Right renal cortex interstitium (tissue), 3 donors: ENCODE measurements at regions not wholly inside any gene's neighbourhood (a gene's known extent, or its start where the extent isn't known, plus 50 kb on each side); places are given as distances from the start of the nearest gene placed in this dataset.

Source experiments
- DNase-seq, 3 donors: peaks; one replicate each; pipeline ENCODE4 v3.0.0-alpha.2; 2013; ENCODE audit warnings: low read depth in 3 of 3, low spot score in 2 of 3

DNA sequence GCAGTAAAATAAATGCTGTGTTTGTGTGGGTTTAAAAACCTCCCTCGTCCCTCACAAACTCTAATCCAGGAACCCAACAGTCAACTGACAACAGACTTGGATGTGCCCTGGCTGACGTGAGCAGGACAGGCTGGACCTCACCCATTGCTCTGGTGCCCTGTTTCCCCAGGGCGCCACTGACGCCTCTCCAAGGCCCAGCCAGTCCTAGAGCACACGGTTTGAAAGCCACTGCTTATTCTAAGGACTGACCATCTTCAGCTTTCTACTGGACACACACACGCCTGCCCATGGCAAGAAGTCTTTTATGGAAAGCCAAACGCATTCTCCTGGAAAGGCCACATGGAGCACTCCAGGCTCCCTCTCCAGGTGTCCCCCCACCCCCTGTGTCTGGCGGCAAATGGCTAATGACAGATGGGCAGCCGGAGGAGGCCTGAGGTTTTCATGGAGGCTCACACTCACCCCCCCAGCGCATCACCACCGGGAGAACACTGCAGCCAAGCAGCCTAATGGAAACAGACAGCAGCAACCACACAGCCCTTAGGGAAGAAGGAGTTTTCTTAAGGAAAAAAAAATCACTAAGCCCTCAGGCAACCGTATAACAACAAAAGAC lies 319.2 kb downstream of the SOX9 start:
- DNase-seq = no peak

DNA sequence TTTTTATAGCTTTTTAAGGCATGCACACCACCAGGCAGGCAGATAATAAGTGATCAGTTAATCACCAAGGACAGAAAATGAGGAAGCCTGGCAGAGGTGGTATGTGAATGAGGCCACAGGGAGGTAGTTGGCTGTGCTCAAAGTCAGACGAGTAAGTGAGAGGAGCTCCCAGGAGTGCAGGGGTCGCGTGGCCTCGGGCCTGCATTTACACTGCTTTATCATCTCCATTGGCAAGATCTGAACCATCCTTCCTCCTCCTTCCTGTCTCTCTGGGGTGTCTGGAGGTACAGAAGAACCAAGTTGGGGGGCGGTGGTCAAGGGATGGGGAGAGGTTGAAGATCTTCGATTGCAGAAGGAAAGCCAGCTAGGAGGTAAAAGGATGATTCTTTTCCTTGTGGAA lies 320.1 kb downstream of the SOX9 start:
- DNase-seq = no peak

DNA sequence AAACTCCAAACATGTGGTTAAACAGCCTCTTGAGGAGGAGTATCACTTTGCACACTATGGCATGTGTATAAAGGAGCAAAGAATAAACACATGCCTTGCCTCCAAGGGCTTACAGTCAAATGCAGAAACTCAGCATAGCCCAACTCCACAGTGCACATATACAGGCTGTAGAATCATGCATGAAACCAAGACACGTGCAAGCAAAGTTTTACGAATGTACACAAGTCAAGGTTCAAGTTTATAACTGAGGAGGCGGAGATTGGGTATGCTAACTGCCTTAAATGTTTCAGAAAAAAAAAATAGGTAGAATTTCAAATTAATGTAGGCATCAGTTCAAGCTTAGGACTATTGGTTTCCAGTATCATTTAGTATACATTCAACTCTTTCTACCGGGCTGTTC lies 321.1 kb downstream of the SOX9 start:
- DNase-seq = no peak

DNA sequence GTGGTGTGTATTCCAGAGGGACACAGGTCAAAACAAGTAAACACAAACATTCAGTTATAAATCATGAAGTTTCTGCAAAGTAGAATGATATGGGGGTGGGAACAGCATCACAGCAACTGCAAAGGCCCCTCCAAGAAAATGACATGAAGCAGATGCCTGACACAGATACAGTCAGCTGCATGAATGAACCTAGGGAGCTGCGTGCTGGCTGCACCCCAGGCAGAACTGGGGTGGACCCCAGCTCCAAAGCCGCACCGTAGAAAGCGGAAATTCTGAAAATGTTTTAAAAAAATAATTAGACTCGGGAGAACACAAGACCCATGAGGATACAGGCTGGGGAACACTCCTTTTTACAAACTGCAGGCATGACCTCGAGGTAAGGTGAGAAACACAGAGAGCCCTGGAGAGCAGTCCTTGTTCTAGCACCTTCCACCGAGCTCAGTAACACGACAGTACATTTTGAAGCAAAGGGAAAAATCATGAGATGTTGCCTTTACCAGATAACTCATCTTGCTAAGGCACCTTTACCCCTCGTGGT lies 323.8 kb downstream of the SOX9 start:
- no peak for DNase-seq

DNA sequence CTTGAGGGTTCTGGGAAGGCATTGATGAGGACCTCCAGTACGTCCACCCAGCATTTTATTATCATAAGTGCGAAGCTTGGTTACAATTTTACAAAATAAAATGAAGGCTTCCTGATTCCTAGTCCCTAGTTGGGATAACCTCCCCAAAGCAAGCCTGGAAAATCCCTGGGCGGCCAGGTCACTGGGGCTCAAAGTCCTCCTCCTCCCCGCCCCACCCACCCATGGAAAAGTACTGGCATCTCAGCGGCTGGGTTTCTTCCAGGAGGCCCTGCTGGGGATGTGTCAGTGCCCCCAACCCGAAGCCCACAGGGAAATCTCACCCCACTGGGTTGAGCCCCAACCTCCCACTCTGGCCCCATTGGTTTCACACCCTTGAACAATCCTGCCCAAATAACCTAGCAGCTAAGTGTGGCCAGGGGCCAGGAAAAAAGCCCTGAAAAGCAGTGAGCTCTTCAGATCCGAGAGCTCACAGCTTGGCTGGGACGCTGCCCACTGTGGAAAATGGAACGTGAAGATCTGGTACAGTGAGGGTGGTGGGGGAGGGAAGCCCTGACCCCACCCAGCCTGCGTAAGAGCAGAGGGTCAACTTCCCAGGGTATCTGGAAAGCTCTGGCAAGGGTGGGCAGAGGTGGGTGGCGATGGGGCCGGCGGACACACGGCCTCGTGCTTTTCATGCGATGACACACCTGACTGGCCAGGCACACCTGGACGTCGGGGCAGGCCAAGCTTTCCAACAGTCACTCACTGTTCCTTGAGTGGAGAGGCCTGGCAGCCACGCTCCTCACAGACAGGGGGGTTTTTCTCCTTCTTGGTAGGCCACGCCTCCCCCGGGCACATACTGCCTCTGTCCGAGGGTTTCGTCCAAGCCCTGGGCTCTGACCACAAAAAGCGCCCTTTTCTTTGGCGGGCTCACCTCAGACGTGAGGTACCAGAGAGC lies 324.5 kb downstream of the SOX9 start:
- DNase-seq = no peak

DNA sequence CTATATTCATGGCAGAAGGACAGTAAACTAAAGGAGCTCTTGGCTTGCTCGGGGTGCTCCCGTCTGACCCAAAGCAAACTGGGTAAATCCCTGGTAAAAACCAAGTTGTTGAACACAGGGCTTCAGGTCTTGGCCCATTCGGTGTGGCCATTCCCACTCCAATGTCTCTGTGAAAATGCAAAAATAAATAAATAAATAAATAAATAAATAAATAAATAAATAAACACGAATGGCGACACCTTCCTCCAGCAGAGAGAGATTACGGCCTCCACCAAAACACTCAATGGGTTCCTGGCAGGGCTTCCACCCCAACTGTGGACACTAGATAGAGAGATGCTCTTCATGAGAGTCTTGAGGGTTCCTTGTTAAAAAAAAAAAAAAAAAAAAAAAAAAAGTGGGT lies 325.3 kb downstream of the SOX9 start:
- no peak for DNase-seq

DNA sequence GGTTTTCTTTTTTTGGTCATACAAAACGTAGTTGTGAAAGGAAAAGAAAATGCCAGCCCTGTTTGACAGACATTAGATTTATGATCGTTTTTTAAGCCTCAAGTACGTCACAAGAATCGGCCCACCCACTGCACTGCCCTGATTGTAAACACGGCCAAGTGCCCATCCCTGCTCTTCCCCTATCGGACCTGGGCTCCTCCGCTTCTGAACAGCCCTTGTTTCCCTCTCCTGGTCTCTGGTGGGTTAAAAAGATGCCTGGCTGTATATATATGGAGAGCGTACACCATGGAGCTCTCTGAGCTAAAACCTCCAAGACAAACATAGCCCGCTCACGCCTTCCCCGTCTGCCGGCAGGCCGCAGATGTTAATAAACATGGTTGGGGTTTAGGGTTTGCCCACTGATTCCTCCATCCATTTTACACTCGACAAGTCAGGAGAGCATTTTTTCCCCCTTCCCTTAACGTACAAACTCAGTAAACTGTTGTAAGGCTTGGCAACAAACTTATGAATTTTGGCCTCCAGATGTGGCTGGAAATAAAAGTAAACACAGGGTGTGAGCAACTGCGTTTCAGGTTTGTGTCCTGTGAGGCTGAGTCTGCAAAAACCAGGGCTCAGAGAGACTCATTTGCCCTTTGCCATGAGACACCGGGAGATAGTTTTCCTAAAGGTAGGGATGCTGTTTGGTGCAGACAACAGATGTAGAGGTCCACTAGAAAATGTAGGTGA lies 325.9 kb downstream of the SOX9 start:
- no peak for DNase-seq

DNA sequence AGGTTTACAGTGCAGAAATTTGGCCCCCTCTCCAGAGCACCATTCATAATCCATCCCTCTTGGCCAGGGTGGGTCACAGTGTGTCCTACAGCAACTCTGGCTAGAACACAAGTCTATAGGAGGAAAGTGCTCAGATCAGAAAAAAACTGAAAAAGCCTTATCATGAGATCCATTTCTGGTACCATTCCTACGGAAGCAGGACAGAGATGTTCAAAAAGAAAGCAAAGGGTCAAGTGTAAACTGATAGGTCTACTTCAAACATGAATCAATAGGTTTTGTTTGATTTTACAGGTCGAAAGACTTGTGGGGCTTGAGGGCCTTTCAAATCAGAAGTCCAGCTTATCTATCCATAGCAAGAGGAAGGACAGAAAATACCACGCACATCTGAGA lies 326.4 kb downstream of the SOX9 start:
- DNase-seq = no peak

DNA sequence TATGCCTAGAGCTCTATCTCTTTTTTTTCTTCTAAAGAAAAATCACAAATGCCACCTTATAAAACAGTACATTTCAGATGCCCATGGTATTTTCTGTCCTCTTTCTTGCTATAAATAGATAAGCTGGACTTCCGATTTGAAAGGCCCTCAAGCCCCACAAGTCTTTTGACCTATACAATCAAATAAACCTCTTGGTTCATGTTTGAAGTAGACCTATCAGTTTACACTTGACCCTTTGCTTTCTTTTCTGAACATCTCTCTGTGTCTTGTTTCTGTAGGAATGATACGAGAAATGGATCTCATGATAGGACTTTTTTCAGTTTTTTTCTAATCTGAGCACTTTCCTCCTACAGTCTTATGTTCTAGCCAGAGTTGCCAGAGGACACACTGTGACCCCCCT lies 327.2 kb downstream of the SOX9 start:
- no peak for DNase-seq

DNA sequence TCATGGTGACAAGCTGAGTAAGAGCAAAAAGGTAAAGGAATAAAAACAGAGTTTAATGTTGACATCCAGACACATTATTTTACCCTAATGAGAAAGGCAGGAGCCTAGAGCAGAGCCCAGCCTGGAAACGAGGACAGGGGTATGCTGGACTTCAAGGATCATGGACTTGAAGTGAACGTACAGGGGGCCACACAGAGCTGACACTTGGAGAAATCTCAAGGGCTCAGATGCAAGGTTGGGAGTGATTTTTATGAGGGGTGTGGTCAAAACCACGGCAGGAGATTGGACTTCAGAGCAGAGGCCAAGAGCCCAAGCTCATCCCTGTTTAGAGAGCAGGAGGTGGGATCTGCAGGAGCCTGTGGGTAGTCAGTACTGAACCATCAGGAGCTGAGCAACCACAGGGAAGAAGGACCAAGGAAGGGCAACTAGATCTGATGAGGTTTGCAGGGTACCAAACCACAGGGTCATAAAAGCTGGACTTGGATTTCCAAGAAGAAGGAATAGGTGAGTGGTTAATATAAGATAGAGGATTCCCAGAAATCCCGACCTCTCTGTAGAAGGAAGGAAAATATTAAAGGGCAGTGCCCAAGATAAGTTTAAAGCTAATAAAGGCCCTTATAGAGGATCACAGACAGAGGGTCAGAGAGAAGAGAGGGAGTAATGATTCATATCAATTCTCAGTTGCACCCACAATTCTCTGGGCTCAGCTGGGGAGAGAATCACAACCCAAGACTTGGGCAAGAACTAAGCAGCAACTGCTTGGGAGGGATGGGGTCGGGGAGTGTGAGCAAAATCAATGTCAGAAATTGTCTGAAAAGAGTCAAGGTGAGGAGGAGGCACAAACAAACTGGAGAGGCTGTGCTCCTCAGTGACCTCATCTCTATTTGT lies 331.7 kb downstream of the SOX9 start:
- no peak for DNase-seq

DNA sequence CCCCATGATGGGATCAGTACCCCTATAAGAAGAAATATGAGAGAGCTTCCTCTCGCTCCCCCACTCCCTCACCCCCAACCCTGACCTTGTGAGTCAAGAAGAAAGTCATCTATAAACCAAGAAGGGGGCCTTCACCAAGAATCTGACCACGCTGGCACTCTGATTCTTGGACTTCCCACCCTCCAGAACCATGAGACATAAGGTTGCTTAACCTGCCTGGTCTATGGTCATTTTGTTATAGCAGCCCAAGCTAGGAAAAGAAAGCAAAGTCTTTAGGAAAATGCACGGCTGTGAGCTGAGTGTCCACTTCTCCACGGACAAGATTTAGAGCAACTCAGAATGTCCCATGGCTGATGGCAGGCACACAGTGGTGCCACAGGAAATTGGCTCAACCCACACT lies 333.5 kb downstream of the SOX9 start:
- DNase-seq = no peak

DNA sequence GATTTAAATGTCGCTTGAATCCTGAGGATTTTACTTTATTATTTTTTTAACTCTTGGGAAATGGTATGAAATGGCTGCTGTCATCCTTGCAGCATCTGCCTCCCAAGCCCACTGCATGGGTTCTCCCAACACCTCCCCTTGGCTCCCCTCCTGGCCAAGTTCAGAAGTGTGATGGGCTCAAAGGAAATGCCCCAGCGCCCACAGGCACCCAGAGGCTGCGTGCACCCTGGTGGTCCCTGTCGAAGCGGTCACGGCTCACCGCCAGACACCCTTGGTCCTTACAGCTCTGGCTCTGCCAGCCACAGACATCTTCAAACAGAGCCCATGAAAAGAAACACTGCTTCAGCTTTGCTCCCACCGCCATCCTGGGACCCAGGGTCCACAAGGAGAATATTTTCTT lies 334.7 kb downstream of the SOX9 start:
- no peak for DNase-seq

DNA sequence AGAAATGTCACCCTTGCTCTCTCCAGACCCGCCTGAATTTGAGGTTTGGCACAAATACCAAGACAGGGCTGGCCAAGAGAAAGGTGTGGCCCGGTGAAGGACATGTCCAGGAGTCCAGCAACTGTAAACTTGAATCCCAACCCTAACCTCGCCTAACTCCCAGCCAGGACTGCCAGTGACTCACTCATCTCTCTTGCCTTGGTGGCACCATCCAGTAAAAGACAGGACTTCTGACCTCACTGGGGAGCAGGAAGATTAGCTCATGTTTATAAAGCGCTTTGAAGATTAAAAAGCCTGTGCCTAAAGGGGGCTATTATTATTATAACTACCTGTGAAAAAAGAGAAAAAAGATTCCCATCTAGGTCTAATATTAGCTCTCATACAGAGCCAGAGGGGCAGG lies 335.3 kb downstream of the SOX9 start:
- no peak for DNase-seq

DNA sequence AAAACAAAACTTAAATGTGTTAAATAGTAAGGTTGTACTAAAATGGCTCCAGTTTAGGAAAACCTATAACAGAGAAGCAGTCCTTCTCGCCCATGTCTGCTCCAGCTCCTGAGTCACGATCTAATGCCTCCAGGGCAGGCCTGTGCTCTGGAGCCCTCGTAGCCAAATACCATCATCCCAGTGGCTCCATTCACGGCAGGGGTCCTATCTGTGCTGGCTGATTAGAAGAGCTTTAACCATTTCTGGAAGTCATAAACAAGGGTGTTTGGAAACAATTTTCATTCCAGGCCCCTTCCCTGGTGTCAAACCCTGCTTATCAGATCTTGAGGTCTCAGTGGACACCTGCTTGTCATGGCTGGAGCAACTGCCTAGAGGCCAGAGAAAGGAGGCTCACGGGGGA lies 336.9 kb downstream of the SOX9 start:
- DNase-seq = no peak

DNA sequence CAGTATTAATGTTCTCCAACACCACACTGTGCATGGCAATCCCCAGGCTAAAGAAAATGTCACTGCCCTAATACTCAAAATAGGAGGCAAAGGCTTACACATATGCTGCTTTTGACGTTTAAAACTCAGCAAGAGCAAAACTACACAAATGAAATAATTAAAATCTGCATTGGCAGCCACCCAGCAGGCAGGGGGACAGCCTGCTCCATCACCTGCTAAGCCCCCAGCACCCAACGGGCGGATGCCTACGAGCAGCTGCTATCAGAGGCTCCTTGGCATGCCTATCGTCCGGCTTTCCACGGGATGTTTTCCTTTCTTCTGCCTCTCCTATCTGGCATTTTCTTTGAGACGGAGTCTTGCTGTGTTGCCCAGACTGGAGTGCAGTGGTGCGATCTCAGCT lies 337.5 kb downstream of the SOX9 start:
- DNase-seq = no peak

DNA sequence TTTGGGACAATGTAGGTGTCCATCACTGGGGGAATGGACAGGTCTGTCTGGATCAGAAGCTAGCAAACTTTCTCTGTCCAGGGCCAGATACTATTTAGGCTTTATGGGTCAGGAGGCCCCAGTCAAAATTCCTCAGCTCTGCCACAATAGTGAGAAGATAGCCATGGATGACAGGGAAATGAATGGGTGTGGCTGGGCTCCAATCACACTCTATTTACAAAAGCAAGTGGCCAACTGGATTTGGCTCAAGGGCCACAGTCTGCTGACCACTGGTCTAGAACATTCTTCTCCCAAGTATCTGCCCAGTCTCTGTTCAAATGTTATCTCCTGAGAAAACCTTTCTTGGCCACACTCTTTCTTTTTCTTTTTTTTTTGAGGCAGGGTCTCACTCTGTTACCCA lies 339.9 kb downstream of the SOX9 start:
- no peak for DNase-seq

DNA sequence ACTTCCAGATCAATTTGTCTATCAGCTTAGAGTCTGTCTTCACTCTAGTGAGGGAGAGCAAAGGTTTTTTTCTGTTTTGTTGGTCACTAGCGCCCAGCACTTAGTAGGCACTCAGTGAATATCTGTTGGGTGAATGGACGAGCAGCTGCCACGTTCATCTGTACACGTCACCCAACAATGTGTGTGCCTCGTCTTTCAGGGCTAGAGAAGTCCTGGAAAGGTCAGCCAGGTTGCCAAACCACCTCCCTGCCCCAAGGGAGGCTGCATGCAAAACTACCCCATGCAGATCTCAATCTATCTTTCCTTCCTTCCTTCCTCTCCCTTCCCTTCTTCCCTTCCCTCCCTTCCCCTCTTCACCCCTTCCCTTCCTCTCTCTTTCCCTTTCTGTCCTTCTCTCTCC lies 340.9 kb downstream of the SOX9 start:
- DNase-seq = no peak

DNA sequence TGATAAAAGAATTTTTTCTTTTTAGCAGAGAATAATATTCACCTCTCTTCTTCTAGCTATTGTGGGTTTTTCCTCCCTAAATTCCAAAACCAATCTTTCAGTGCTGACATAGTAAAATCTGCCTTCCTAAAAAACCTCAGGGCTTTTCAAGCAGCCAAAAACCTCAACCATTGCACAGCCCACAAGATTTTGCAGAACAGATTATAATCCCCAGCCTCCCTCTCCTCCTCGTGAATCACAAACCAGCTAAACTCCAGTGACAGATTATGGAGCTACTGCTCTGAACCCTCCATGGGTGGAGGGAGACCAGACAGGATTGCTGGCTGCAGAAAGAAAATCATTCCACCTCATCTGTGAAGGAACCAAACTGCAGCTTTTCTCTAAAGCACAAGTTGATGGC lies 341.6 kb downstream of the SOX9 start:
- no peak for DNase-seq

DNA sequence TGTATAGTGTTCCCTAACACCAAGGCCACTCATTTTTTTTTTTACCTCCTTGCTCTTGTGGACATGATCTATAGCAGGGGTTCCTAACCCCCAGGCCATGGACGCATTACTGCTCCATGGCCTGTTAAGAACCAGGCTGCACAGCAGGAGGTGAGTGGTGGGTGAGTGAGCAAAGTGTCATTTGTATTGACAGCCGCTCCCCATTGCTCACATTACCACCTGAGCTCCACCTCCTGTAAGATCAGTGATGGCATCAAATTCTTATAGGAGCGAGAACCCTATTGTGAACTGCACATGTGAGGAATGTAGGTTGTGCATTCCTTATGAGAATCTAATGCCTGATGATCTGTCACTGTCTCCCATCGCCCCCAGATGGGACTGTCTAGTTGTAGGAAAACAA lies 342.0 kb downstream of the SOX9 start:
- no peak for DNase-seq

DNA sequence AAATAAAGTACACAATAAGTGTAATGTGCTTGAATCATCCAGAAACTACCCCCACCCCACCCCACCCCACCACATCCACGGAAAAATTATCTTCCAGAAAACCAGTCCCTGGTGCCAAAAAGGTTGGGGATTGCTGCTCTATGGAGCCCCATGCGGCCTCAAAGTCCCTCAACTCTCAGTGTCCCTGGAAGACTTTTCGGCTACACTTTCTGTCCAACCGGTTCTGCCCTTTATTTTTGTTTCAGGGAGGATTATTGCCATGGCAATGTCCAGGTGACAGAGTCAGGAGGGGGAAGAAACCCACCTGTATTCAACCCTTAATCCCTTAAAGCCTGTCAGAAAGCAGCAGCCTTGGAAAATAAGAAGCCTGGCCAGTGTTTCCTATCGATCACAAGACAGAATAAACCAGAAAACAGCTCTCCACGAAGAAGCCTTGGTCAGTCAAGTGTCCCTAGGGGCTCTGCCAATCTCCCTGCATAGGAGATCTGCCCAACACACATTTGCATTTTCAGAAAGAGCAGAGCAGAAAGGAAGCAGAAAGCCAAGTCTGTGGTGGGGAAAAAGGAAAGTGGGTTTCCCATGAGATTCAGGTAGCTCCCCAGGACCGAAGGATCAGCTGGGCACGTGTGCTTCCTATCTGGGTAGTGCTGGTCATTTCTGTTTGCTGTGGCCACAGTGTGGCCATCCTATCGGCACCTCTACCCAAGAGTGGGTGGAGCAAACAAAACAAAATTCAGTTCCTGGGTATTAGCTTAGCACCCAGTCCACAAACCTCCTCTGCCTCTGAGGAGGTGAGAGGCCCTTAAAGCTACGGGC lies 342.7 kb downstream of the SOX9 start:
- no peak for DNase-seq
